Stimulated activated CD8-positive, alpha-beta memory T cell treated with anti-CD3 and anti-CD28 coated beads, Interleukin-4, amount 100 ng/mL, for 4 hours (primary cell): ENCODE measurements at regions not wholly inside any gene's neighbourhood (a gene's known extent, or its start where the extent isn't known, plus 50 kb on each side); places are given as distances from the start of the nearest gene placed in this dataset.

Experiments used
- DNase-seq, 2 donors: peaks; one replicate each; pipeline ENCODE4 v3.0.0-alpha.2; 2020; ENCODE audit warnings: low read depth in 2 of 2, low spot score in 1 of 2

- no peak for DNase-seq
Measured at GRCh38 chr14:35989736-35990135, 163.6 kb downstream of the BRMS1L start.

DNA sequence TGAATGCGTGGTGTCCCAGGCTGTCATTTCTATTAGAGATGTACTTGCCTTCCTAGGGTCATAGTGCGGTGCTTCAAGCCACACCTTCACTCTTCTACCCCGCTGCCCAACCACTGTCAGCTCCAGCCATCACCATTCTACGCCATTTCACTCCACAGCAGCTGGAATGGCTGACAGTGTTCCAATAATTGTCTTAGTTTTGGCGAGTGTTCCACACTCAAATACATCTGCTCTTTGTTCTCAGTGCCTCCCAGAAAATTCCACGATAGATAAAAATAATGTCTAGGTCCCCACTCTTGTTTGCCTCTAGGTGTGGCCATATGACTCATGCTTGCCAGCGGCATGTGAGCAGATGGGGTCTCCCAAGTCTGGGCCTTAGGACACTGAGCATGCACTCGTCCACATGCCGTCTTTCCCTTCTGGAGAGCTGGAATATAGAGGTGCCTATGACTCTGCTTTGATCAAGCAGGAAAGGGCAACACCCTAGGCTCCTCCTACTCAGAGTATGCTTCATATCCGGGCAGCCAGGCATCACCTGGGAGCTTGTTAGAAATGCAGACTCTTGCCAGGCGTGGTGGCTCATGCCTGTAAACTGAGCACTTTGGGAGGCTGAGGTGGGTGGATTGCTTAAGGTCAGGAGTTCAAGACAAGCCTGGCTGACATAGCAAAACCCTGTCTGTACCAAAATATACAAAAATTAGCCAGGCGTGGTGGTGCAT, 163.0 kb downstream of the BRMS1L start:
- no peak for DNase-seq

DNA sequence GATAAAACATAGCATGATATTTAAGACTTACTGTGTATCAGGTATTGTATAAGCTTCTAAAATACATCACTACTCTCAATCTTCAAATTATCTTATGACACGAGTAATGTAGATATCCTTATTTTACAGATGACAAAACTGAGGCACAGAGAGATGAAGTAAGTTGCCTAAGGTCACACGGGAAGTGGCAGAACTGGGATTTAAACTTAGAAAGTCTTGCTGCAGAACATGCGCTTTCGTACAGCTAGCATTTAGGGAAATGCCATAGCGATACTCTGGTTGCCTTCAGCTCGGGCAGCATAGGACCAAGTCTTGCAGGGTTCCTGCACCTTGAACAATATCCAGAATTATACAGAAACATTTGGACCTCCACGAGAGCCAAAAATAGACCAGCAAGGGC, 162.4 kb downstream of the BRMS1L start:
- no peak for DNase-seq

DNA sequence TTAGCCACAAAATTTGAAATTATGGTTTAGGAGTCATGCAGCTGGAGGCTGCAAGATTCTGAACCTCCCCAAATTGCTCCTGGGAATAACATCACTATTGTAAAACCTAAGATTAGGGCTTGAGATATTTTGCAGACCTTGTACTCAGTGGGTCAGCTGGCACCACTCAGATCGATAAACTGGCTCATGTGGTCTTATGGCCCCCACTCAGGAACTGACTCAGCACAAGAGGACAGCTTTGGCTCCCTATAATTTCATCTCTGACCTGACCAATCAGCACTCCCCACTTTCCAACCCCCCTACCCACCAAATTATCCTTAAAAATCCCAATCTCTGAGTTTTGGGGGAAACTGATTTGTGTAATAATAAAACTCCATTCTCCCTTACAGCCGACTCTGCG, 161.6 kb downstream of the BRMS1L start:
- no peak for DNase-seq

GRCh38 chr14:35986219-35986573, 160.1 kb downstream of the BRMS1L start:
- DNase-seq = no peak

GRCh38 chr14:35985474-35986218, 159.5 kb downstream of the BRMS1L start:
- no peak for DNase-seq

GRCh38 chr14:35979531-35979930, 153.4 kb downstream of the BRMS1L start:
- no peak for DNase-seq

DNA sequence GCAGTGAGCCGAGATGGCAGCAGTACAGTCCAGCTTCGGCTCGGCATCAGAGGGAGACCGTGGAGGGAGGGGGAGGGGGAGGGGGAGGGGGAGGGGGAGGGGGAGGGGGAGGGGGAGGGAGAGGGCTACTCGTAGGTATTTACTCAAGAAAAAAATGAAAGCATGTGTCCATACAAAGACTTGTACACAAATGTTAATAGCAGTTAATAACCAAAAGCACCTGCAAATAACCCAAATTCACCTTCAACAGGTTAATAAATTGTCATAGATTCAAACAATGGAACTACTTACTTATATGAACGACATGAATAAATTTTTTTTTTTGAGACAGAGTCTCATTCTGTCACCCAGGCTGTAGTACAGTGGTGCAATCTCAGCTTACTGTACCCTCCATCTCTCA, 152.4 kb downstream of the BRMS1L start:
- no peak for DNase-seq

DNA sequence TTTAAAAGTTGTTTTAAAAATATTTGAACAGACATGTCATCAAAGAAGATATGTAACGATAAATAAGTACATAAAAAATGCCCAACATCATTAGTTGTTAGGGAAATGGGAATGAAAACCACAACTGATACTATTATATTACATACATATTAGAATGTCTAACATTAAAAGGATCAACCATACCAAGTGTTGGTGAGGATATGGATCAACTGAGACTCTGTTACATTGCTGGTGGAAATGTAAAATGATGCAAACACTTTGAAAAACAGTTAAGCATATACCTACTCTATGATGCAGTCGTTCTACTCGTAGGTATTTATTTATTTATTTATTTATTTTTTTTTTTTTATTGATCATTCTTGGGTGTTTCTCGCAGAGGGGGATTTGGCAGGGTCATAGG, 149.7 kb downstream of the BRMS1L start:
- no peak for DNase-seq

- DNase-seq = no peak
Measured at GRCh38 chr14:35973770-35974169, 147.6 kb downstream of the BRMS1L start.

DNA sequence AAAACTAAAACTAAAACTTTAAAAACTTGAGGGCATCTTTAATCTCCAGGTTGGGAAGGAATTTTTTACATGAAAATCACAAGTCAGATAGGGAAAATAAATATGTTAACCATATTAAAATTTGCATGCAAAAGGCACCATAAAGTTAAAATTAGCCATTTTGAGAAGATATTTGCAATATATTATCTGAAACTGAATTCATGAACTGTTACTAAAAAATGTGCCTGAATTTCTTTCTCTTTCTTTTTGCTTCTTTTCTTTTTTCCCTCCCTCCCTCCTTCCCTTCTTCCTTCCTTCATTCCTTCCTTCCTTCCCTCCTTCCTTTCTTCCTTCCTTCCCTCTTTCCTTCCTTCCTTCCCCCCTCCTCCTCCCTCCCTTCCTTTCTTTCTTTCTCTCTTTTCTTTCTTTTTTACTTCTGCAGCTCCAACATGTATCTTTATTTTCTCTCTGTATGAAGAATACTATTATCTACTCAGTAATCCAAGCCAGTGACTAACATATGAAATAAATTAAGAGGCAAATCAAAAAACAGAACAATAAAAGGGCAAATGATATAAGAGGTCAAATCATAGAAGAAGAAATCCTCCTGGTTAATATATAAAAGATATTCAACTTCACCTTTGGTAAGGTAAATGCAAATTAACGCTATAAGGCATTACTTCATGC, 146.0 kb downstream of the BRMS1L start:
- DNase-seq = no peak

DNA sequence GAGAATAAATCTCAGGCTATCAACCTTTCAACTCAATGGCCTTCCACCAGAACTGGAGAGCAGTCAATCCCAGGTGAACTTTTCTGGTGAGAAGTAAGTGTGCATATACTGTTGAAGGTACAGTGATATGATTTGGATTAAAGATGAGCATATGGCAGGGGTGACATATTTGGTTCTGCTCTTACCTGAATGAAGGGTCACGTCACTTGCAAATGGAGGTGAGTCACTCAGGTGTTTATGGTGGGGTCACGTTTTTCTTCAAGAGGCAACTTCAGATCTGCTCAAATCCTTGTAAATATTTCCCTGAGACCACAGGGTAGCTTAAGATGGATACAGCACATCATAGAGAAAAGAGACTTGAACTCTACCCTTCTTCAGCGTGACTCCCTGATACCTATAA, 143.2 kb downstream of the BRMS1L start:
- DNase-seq = no peak

DNA sequence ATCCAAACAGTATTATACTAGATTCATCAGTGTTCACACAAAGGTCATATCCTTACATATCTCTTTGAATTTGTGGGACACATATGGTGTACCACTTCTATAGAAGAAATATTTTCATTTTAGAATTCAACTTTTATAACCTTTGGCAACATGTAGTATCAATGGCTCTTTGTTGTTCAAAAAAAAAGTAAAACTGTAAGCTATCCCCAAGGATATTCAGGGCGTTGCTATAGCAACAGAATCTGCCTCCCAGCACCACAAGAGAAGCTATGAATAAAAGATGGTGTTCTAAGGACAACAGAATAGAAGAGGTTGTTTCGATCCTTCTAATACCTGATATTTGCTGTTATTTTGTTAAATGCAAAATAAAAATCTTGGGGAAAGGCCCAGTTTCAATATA, 139.3 kb downstream of the BRMS1L start:
- DNase-seq = no peak

GRCh38 chr14:35964697-35965286, 138.7 kb downstream of the BRMS1L start:
- DNase-seq = no peak

DNA sequence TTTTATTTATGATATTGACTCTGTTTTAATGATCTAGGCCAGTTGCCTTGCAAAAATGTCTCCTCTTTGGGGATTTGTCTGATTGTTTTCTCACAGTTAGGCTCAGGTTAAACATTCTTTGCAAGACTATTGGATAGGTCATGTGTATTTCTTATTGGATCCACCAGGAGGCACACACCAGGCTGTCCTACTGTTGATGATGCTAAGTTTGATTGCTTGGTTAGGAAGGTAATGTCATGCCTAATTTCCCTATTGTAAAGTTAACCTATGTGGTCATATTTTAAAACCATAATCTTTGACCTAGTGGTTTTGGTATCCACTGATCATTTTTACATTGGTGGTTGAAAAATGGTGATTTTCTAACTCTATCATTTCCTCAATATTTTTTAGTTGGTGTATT, 137.1 kb downstream of the BRMS1L start:
- DNase-seq = no peak

GRCh38 chr14:35961697-35962274, 135.6 kb downstream of the BRMS1L start:
- DNase-seq = no peak

GRCh38 chr14:35959835-35960234, 133.7 kb downstream of the BRMS1L start:
- no peak for DNase-seq

DNA sequence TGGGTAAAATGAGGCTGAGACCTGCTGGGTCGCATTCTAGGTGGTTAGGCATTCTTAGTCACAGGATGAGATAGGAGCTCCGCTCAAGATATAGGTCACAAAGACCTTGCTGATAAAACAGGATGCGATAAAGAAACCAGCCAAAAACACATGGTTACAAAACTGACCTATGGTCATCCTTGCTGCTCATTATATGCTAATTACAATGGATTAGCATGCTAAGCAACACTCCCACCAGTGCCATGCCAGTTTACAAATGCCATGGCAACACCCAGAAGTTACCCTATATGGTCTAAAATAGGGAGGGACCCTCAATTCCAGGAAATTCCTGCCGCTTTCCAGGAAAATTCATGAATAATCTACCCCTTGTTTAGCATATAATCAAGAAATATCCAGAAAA, 132.4 kb downstream of the BRMS1L start:
- no peak for DNase-seq

DNA sequence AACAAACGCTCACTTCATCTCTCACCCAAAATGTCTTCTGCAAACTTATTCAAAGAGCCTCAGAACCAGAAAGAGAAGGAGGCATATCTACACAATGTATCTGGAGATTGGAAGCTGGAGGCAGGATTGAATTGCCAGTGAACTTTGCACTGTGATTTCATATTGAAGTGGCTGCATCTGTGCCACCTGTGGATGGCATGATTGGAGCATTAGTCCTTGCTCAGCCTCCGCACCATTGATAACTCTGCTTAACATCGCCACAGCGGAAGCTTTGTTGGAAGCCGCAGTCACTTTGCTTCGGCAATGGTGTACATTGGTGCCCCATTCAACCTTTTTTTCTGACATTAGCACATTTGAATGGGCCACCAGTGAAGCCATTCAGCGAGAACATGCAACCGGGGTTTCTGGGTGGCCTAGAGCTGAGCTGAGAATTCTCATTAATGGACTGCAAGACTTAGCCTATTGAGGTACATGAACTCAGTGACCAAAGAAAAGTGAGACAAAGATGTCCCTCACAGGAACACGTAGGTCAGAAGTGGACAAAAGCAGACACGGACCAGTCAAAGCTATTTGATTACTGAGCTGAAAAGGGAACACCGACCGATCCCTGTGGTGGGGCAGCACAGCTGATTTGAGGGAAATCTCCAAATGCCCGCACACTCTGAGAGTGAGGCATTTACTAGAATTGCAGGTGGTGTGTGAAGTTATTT, 130.4 kb downstream of the BRMS1L start:
- no peak for DNase-seq

DNA sequence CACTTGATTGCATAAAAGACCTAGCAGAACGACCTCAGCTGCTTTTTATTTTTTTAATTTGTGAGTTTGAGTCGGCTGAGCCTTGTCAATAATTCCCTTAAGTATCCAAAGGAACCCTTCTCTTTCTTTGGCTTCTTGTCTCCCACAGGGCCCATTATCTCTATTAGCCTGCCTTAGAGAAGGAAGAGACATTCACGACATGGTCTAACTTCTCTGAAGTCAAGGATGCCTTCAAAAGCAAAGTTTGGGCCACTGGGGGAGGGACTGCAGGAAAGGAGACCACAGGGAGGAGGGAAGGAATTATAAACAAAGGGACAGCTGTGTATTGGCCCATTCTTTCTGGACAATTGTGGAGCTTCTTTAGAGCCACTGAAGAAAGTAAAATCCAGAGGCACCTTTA, 126.4 kb downstream of the BRMS1L start:
- no peak for DNase-seq

GRCh38 chr14:35949920-35950513, 123.9 kb downstream of the BRMS1L start:
- DNase-seq = no peak
